Uterus (tissue), 3 donors: ENCODE measurements at regions not wholly inside any gene's neighbourhood (a gene's known extent, or its start where the extent isn't known, plus 50 kb on each side); places are given as distances from the start of the nearest gene placed in this dataset.

ENCODE experiments used
- DNase-seq, 2 donors: peaks; one replicate each; pipeline ENCODE4 v3.0.0-alpha.2; 2019 to 2020
- H3K27ac ChIP-seq, 2 donors: fragments of 200-600 bp; sonication (generic); 1 replicate in 1 of 2; 2 replicates in 1 of 2; pipeline ENCODE4 v1.5.1; 2016 to 2018
- H3K27me3 ChIP-seq, 2 donors: fragments of 200-600 bp; sonication (generic); one replicate each; pipeline ENCODE4 v1.5.1; 2018 to 2019; ENCODE audit warnings: control low read depth in 1 of 2
- H3K36me3 ChIP-seq, 2 donors: fragments of 200-600 bp; sonication (generic); one replicate each; pipeline ENCODE4 v1.5.1; 2019; ENCODE audit warnings: control low read depth in 1 of 2
- H3K4me1 ChIP-seq, 2 donors: fragments of 200-600 bp; sonication (generic); one replicate each; pipeline ENCODE4 v1.5.1; 2018 to 2019; ENCODE audit warnings: control low read depth in 1 of 2
- H3K4me3 ChIP-seq, 2 donors: fragments of 200-600 bp; sonication (generic); 1 replicate in 1 of 2; 2 replicates in 1 of 2; pipeline ENCODE4 v1.5.1; 2018 to 2019; ENCODE audit warnings: mild to moderate bottlenecking in 1 of 2
- H3K9me3 ChIP-seq, 2 donors: fragments of 200-600 bp; sonication (generic); one replicate each; pipeline ENCODE4 v1.5.1; 2019; ENCODE audit warnings: control low read depth in 1 of 2
- CTCF ChIP-seq, 4 experiments: fragments of 200-600 bp in 2 of 4; fragments of 450-650 bp in 2 of 4; sonication (generic) in 2 of 4; IDR thresholded peaks; one replicate each; pipeline ENCODE4 v1.5.1; 2016 to 2019; ENCODE audit warnings: antibody characterized with exemption in 4 of 4, mild to moderate bottlenecking in 2 of 4, moderate library complexity in 1 of 4
- POLR2A ChIP-seq, 2 donors: fragments of 450-650 bp; IDR thresholded peaks; one replicate each; pipeline ENCODE4 v1.6.1; 2016; ENCODE audit warnings: antibody characterized with exemption in 2 of 2, mild to moderate bottlenecking in 1 of 2, moderate library complexity in 1 of 2
- intact Hi-C: fragments of 100-400 bp; cut with DNase I; formaldehyde crosslinking; loops from one replicate; pipeline ENCODE4 v1.15.1; 2023; ENCODE audit warnings: low total_unique reads
- donor health status: DM: yes; HTN: yes; CAD: no.

GRCh38 chr1:219744652-219745469 lies 132.0 kb upstream of the ZC3H11B start:
- intact Hi-C loops: no loop called here
- no peaks in the 10 kb centered on the region for H3K27me3 ChIP-seq
- no peak overlapping the region for H3K27ac ChIP-seq
- no peaks in the 10 kb centered on the region for H3K36me3 ChIP-seq
- no peak for DNase-seq
- no peaks in the 10 kb centered on the region for H3K4me1 ChIP-seq
- H3K4me3 ChIP-seq: no peak overlapping the region
- no peak for TF ChIP-seq POLR2A (IDR thresholded peaks at IDR 0.05)
- no peak for TF ChIP-seq CTCF (IDR thresholded peaks at IDR 0.05)
- H3K9me3 ChIP-seq: no peaks in the 10 kb centered on the region

GRCh38 chr1:219741011-219741970 lies 128.4 kb upstream of the ZC3H11B start:
- Histone ChIP-seq H3K27ac (peak overlapping the region in 1 of 2 donors; percentile 59), H3K4me3 (no peak overlapping the region)

GRCh38 chr1:219733511-219734174 lies 120.7 kb upstream of the ZC3H11B start:
- H3K36me3 ChIP-seq: no peaks in the 10 kb centered on the region
- no peak for TF ChIP-seq CTCF (IDR thresholded peaks at IDR 0.05)
- TF ChIP-seq POLR2A (IDR thresholded peaks at IDR 0.05): no peak
- intact Hi-C loops: no loop called here

More at GRCh38 chr1:219741011-219741970, 128.4 kb upstream of the ZC3H11B start:
- intact Hi-C loops: no loop called here
- DNase-seq: no peak
- Histone ChIP-seq H3K9me3 (no peaks in the 10 kb centered on the region), H3K4me1 (no peaks in the 10 kb centered on the region), H3K27me3 (no peaks in the 10 kb centered on the region), H3K36me3 (no peaks in the 10 kb centered on the region)
- TF ChIP-seq POLR2A (IDR thresholded peaks at IDR 0.05) (no peak), CTCF (IDR thresholded peaks at IDR 0.05) (no peak)

GRCh38 chr1:219732814-219733491 lies 120.0 kb upstream of the ZC3H11B start:
- no peaks in the 10 kb centered on the region for H3K27me3 ChIP-seq
- no peaks in the 10 kb centered on the region for H3K36me3 ChIP-seq
- no peaks in the 10 kb centered on the region for H3K4me1 ChIP-seq
- H3K4me3 ChIP-seq: no peak overlapping the region
- no peaks in the 10 kb centered on the region for H3K9me3 ChIP-seq
- DNase-seq: no peak
- H3K27ac ChIP-seq: no peak overlapping the region
- TF ChIP-seq POLR2A (IDR thresholded peaks at IDR 0.05): no peak
- TF ChIP-seq CTCF (IDR thresholded peaks at IDR 0.05): no peak
- intact Hi-C loops: no loop called here

More at GRCh38 chr1:219733511-219734174, 120.7 kb upstream of the ZC3H11B start:
- Histone ChIP-seq H3K9me3 (no peaks in the 10 kb centered on the region), H3K27ac (no peak overlapping the region), H3K4me1 (no peaks in the 10 kb centered on the region), H3K27me3 (no peaks in the 10 kb centered on the region), H3K4me3 (no peak overlapping the region)
- no peak for DNase-seq
